Panc1 (cell line): ENCODE measurements at regions not wholly inside any gene's neighbourhood (a gene's known extent, or its start where the extent isn't known, plus 50 kb on each side); places are given as distances from the start of the nearest gene placed in this dataset.

Experiments used
- ATAC-seq: fragments of 200-7000 bp; cut with Tn5 transposase; 2 replicates; pipeline ENCODE4 v1.9.1; 2020; ENCODE audit warnings: mild to moderate bottlenecking, moderate library complexity
- BruUV-seq: library from RNA; stranded (reverse); fragments of 400-500 nt; replicated peaks from 2 replicates; lab custom pipeline; 2021; lab: Mats Ljungman, UMichigan
- CTCF ChIA-PET: fragments of 300-600 bp; sonication (Branson Sonifier 250); formaldehyde crosslinking; loops from one replicate; lab custom pipeline; 2022; ENCODE audit warnings: antibody characterized with exemption; lab: Charles Lee
- POLR2A ChIA-PET: fragments of 300-600 bp; sonication (Branson Sonifier 250); formaldehyde crosslinking; loops from one replicate; lab custom pipeline; 2022; ENCODE audit warnings: antibody characterized with exemption; lab: Charles Lee
- DNase-seq: peaks from one replicate; pipeline ENCODE4 v3.0.0-alpha.2; 2010; ENCODE audit warnings: low read depth, low spot score
- H3K27ac ChIP-seq: 2 replicates; pipeline ENCODE4 v1.5.1; 2011; ENCODE audit warnings: mild to moderate bottlenecking, low read length, inconsistent platforms
- H3K27me3 ChIP-seq: fragments of 200-500 bp; sonication (Bioruptor generic); 2 replicates; pipeline ENCODE4 v1.6.0; 2014; ENCODE audit warnings: low read length, inconsistent platforms; ENCODE audit not compliant: control insufficient read depth, insufficient read depth
- H3K36me3 ChIP-seq: fragments of 200-500 bp; sonication (Bioruptor generic); 2 replicates; pipeline ENCODE4 v1.5.1; 2014; ENCODE audit warnings: inconsistent platforms, mild to moderate bottlenecking, low read length, moderate library complexity; ENCODE audit not compliant: control insufficient read depth, insufficient read depth
- H3K4me1 ChIP-seq: 2 replicates; pipeline ENCODE4 v1.5.1; 2011; ENCODE audit warnings: inconsistent platforms, mild to moderate bottlenecking, low read length, moderate library complexity; ENCODE audit not compliant: control insufficient read depth, insufficient read depth
- H3K4me3 ChIP-seq, 2 experiments: 2 replicates each; pipeline ENCODE4 v1.5.1; 2011 to 2012; ENCODE audit warnings: low read depth in 2 of 2, low read length in 2 of 2, mild to moderate bottlenecking in 2 of 2, inconsistent platforms in 1 of 2, moderate library complexity in 1 of 2
- H3K9me3 ChIP-seq: fragments of 200-500 bp; sonication (Bioruptor generic); 2 replicates; pipeline ENCODE4 v1.5.1; 2014; ENCODE audit warnings: low read depth, mild to moderate bottlenecking, inconsistent platforms, low read length, moderate library complexity; ENCODE audit not compliant: control insufficient read depth, insufficient read depth
- POLR2AphosphoS5 ChIP-seq: IDR thresholded peaks from 2 replicates; pipeline ENCODE4 v1.6.1; 2012; ENCODE audit warnings: mild to moderate bottlenecking, low read depth, low read length, moderate library complexity
- SIN3A ChIP-seq: IDR thresholded peaks from 2 replicates; pipeline ENCODE4 v1.6.1; 2012; ENCODE audit warnings: low read depth, mild to moderate bottlenecking, low read length, moderate library complexity, borderline replicate concordance; ENCODE audit not compliant: insufficient read depth
- TCF7L2 ChIP-seq: IDR thresholded peaks from 2 replicates; pipeline ENCODE4 v1.6.1; 2011; ENCODE audit warnings: mild to moderate bottlenecking, low read depth, low read length, inconsistent platforms
- in situ Hi-C: cut with HindIII; loops from 2 replicates; pipeline ENCODE4 v1.10.0; 2016; ENCODE audit warnings: low sequenced_read_pairs, low pct_unique_long_range_greater_than_20kb
- intact Hi-C: fragments of 100-400 bp; cut with micrococcal nuclease; formaldehyde crosslinking; loops from one replicate; pipeline ENCODE4 v1.10.0; 2022; ENCODE audit not compliant: unreplicated experiment
- TF ChIP-seq, protein P1 (sequence below): fragments of 450-650 bp; IDR thresholded peaks from 2 replicates; pipeline ENCODE4 v1.5.1; 2017; ENCODE audit warnings: mild to moderate bottlenecking
- TF ChIP-seq, protein P2 (sequence below), 2 experiments: IDR thresholded peaks; 2 replicates each; pipeline ENCODE4 v1.6.1; 2011 to 2012; ENCODE audit warnings: low read depth in 2 of 2, control low read depth in 1 of 2, low read length in 1 of 2, mild to moderate bottlenecking in 1 of 2, moderate library complexity in 1 of 2; ENCODE audit not compliant: insufficient read depth in 1 of 2

- CTCF ChIA-PET: no interaction called here
- Histone ChIP-seq H3K9me3 (no peaks in the 10 kb centered on the region), H3K4me3 (peak overlapping the region in 1 of 2 experiments; percentile 31; a peak in 1 of 4 replicates), H3K4me1 (peaks cover 66% of the 10 kb centered on the region), H3K27me3 (no peaks in the 10 kb centered on the region), H3K27ac (peak overlapping the region; percentile 99), H3K36me3 (no peaks in the 10 kb centered on the region)
- intact Hi-C loops: loop anchor here (5.0 kb wide), 2 partner anchors 118 to 153 kb away; no protein-coding TSS in a partner anchor
- POLR2A ChIA-PET: interaction anchor here (0.6 to 1.3 kb wide), 2 partner anchors 11 to 509 kb away, joined by 5 to 12 read pairs; no protein-coding TSS in a partner anchor
- in situ Hi-C loops: no loop called here
- ATAC-seq (no peak), DNase-seq (no peak)
- no TSS peak for BruUV-seq
- no peak for TF ChIP-seq POLR2AphosphoS5
- TF ChIP-seq, protein P1, sequence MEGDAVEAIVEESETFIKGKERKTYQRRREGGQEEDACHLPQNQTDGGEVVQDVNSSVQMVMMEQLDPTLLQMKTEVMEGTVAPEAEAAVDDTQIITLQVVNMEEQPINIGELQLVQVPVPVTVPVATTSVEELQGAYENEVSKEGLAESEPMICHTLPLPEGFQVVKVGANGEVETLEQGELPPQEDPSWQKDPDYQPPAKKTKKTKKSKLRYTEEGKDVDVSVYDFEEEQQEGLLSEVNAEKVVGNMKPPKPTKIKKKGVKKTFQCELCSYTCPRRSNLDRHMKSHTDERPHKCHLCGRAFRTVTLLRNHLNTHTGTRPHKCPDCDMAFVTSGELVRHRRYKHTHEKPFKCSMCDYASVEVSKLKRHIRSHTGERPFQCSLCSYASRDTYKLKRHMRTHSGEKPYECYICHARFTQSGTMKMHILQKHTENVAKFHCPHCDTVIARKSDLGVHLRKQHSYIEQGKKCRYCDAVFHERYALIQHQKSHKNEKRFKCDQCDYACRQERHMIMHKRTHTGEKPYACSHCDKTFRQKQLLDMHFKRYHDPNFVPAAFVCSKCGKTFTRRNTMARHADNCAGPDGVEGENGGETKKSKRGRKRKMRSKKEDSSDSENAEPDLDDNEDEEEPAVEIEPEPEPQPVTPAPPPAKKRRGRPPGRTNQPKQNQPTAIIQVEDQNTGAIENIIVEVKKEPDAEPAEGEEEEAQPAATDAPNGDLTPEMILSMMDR: peak; percentile 46
Measured at GRCh38 chr12:53829130-53829819, 77.5 kb upstream of the CISTR start.

- in situ Hi-C loops (no loop called here), intact Hi-C loops (no loop called here)
- Histone ChIP-seq H3K27ac (peak overlapping the region; percentile 99), H3K4me1 (peaks cover 57% of the 10 kb centered on the region), H3K36me3 (no peaks in the 10 kb centered on the region), H3K4me3 (no peak overlapping the region), H3K9me3 (no peaks in the 10 kb centered on the region), H3K27me3 (no peaks in the 10 kb centered on the region)
- BruUV-seq: no TSS peak
- CTCF ChIA-PET: interaction anchor here (0.6 kb wide), 2 partner anchors 93 to 146 kb away, joined by 3 to 5 read pairs; no protein-coding TSS in a partner anchor
- ATAC-seq (no peak), DNase-seq (no peak)
- TF ChIP-seq, protein P1: peak; percentile 48
- no peak for TF ChIP-seq TCF7L2
- TF ChIP-seq POLR2AphosphoS5: no peak
- no peak for TF ChIP-seq SIN3A
- TF ChIP-seq, protein P2, sequence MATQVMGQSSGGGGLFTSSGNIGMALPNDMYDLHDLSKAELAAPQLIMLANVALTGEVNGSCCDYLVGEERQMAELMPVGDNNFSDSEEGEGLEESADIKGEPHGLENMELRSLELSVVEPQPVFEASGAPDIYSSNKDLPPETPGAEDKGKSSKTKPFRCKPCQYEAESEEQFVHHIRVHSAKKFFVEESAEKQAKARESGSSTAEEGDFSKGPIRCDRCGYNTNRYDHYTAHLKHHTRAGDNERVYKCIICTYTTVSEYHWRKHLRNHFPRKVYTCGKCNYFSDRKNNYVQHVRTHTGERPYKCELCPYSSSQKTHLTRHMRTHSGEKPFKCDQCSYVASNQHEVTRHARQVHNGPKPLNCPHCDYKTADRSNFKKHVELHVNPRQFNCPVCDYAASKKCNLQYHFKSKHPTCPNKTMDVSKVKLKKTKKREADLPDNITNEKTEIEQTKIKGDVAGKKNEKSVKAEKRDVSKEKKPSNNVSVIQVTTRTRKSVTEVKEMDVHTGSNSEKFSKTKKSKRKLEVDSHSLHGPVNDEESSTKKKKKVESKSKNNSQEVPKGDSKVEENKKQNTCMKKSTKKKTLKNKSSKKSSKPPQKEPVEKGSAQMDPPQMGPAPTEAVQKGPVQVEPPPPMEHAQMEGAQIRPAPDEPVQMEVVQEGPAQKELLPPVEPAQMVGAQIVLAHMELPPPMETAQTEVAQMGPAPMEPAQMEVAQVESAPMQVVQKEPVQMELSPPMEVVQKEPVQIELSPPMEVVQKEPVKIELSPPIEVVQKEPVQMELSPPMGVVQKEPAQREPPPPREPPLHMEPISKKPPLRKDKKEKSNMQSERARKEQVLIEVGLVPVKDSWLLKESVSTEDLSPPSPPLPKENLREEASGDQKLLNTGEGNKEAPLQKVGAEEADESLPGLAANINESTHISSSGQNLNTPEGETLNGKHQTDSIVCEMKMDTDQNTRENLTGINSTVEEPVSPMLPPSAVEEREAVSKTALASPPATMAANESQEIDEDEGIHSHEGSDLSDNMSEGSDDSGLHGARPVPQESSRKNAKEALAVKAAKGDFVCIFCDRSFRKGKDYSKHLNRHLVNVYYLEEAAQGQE (IDR thresholded peaks at IDR 0.05; ENCODE audit: insufficient read depth in 1 of 2, low read depth in 2 of 2, low read length in 1 of 2): no peak
- POLR2A ChIA-PET: interaction anchor here (1.3 kb wide), 1 partner anchor 10 kb away, joined by 5 read pairs; no protein-coding TSS in a partner anchor
Measured at GRCh38 chr12:53830631-53831030, 78.9 kb upstream of the CISTR start.
